OCI-LY3 (cell line): ENCODE measurements at regions not wholly inside any gene's neighbourhood (a gene's known extent, or its start where the extent isn't known, plus 50 kb on each side); places are given as distances from the start of the nearest gene placed in this dataset.
A peak's percentile ranks its signal among the peaks of the same experiment; 100 is the strongest.

ENCODE experiments used
- H2AFZ ChIP-seq: fragments of 200-600, 300-600 bp; shearing (Covaris generic); 2 replicates; pipeline ENCODE4 v1.6.0; 2014; ENCODE audit warnings: antibody characterized with exemption, low read depth, low read length
- H3K27ac ChIP-seq: fragments of 200-600, 300-600 bp; sonication (generic); 2 replicates; pipeline ENCODE4 v1.5.1; 2014; ENCODE audit warnings: mild to moderate bottlenecking, low read length, moderate library complexity, mixed read lengths
- H3K27me3 ChIP-seq: fragments of 200-600, 300-600 bp; sonication (generic); 2 replicates; pipeline ENCODE4 v1.6.1; 2014; ENCODE audit warnings: low read depth, low read length, mixed read lengths
- H3K36me3 ChIP-seq: fragments of 200-600, 300-600 bp; sonication (generic); replicated peaks from 2 replicates; pipeline ENCODE3; 2014; ENCODE audit warnings: low read depth, low read length, mixed read lengths
- H3K4me1 ChIP-seq: fragments of 300-600, 200-600 bp; sonication (generic); 2 replicates; pipeline ENCODE4 v1.6.1; 2014; ENCODE audit warnings: low read length, mixed read lengths
- H3K4me2 ChIP-seq: fragments of 200-600, 300-600 bp; sonication (generic); 2 replicates; pipeline ENCODE4 v1.6.1; 2014; ENCODE audit warnings: low read length, mixed read lengths
- H3K4me3 ChIP-seq: fragments of 300-600, 200-600 bp; sonication (generic); 2 replicates; pipeline ENCODE4 v1.5.1; 2014; ENCODE audit warnings: antibody characterized with exemption, mild to moderate bottlenecking, low read length, moderate library complexity
- H3K79me2 ChIP-seq: fragments of 300-600, 200-600 bp; shearing (Covaris generic); 2 replicates; pipeline ENCODE4 v1.6.1; 2014; ENCODE audit warnings: mild to moderate bottlenecking, low read length, mixed read lengths
- H3K9ac ChIP-seq: fragments of 300-600, 200-600 bp; shearing (Covaris generic); 2 replicates; pipeline ENCODE4 v1.6.0; 2014; ENCODE audit warnings: mild to moderate bottlenecking, low read length, moderate library complexity
- H3K9me3 ChIP-seq: fragments of 200-600, 300-600 bp; shearing (Covaris generic); 2 replicates; pipeline ENCODE4 v1.6.1; 2014; ENCODE audit warnings: low read length, mixed read lengths; ENCODE audit not compliant: insufficient read depth
- H4K20me1 ChIP-seq: fragments of 200-600, 300-600 bp; sonication (generic); 2 replicates; pipeline ENCODE4 v1.6.1; 2016; ENCODE audit warnings: low read length, mixed read lengths; ENCODE audit not compliant: insufficient read depth
- CTCF ChIP-seq: fragments of 200-600, 300-600 bp; sonication (generic); IDR thresholded peaks from 2 replicates; pipeline ENCODE4 v1.5.1; 2014; ENCODE audit warnings: antibody characterized with exemption, low read length, low read depth
- EZH2phosphoT487 ChIP-seq: fragments of 200-600 bp; shearing (Covaris generic); IDR thresholded peaks from 2 replicates; pipeline ENCODE4 v1.6.1; 2018; ENCODE audit warnings: antibody characterized with exemption, mixed run types, low read depth

DNA sequence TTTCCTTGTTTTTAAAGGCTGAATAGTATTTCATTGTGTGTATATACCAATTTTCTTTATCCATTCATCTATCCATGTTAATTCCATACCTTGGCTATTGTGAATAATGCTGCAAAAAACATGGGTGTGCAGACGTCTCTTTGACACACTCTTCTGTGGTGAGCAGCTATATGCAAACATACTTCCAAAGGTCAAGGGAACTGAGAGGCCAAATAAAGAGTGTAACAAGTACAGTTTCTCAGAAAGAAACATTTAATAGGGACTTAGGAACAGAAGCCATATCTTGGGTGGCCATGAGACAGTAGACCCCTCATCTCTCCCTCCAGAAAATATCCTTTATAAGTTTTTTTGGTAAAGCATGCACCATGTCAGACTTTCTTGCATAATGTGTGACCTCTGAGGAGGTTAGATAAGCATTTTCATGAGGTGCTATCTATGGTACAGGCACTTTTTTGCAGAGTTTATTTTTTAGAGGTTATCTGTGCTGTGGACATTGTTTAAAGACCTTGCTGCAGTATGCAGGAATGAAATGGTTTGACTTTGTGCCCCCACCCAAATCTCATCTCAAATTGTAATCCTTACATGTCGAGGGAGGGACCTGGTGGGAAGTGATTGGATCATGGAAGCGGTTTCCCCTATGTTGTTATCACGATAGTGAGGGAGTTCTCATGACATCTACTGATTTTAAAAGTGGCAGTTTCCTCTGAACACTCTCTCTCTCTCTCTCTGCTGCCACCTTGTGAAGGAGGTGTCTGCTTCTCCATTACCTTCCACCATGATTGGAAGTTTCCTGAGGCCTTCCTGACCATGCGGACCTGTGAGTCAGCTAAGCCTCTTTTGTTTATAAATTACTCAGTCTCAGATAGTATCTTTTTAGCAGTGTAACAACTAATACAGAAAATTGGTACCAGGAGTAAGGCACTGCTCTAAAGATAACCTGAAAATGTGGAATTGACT lies 1202.3 kb downstream of the GALC start:
- H2AFZ ChIP-seq, result no peak overlapping the region
- H3K36me3 ChIP-seq, result no peaks in the 10 kb centered on the region
- no peak overlapping the region for H3K4me3 ChIP-seq
- no peaks in the 10 kb centered on the region for H4K20me1 ChIP-seq
- H3K4me2 ChIP-seq, result no peak overlapping the region
- no peaks in the 10 kb centered on the region for H3K9me3 ChIP-seq
- no peak for TF ChIP-seq EZH2phosphoT487
- peak; percentile 37 for TF ChIP-seq CTCF
- no peaks in the 10 kb centered on the region for H3K4me1 ChIP-seq
- no peak overlapping the region for H3K27ac ChIP-seq
- H3K27me3 ChIP-seq, result no peaks in the 10 kb centered on the region
- no peaks in the 10 kb centered on the region for H3K79me2 ChIP-seq
- no peak overlapping the region for H3K9ac ChIP-seq

- no peaks in the 10 kb centered on the region for H3K9me3 ChIP-seq
These were observed 1204.8 kb downstream of the GALC start for GRCh38 chr14:86788224-86788623.

GRCh38 chr14:86787717-86788116 lies 1205.3 kb downstream of the GALC start:
- Histone ChIP-seq H3K4me3 (no peak overlapping the region), H4K20me1 (no peaks in the 10 kb centered on the region), H3K36me3 (no peaks in the 10 kb centered on the region), H3K27me3 (no peaks in the 10 kb centered on the region), H3K27ac (no peak overlapping the region), H3K9ac (no peak overlapping the region), H3K79me2 (no peaks in the 10 kb centered on the region), H3K9me3 (no peaks in the 10 kb centered on the region), H3K4me2 (no peak overlapping the region), H2AFZ (no peak overlapping the region), H3K4me1 (no peaks in the 10 kb centered on the region)
- TF ChIP-seq CTCF (no peak), EZH2phosphoT487 (no peak)

More at GRCh38 chr14:86788224-86788623, 1204.8 kb downstream of the GALC start:
- TF ChIP-seq EZH2phosphoT487, result no peak
- no peak for TF ChIP-seq CTCF
- Histone ChIP-seq H3K4me1 (no peaks in the 10 kb centered on the region), H3K27me3 (no peaks in the 10 kb centered on the region), H3K79me2 (no peaks in the 10 kb centered on the region), H3K4me2 (no peak overlapping the region), H3K27ac (no peak overlapping the region), H4K20me1 (no peaks in the 10 kb centered on the region), H3K9ac (no peak overlapping the region), H3K36me3 (no peaks in the 10 kb centered on the region), H3K4me3 (no peak overlapping the region), H2AFZ (no peak overlapping the region)

DNA sequence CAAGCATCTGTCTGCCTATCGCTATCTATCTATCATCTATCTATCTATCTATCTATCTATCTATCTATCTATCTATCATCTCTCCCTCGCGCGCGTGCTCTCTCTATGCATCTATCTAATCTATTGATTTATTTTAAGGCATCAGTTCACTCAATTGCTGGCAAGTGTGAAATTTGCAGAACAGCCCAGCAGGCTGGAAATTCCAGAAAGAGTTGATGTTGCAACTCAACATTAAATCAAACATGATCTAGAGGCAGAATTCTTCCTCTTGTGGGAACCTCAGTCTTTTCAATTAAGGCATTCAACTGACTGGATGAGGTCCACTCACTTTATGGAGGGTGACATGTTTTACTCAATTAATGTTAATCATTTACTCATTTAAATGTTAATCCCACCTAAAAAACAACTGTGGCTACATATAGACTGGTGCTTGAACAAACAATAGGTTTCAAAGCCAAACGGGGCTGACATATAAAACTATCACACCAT lies 1210.8 kb downstream of the GALC start:
- H3K79me2 ChIP-seq, result no peaks in the 10 kb centered on the region
- no peaks in the 10 kb centered on the region for H3K9me3 ChIP-seq
- no peaks in the 10 kb centered on the region for H3K27me3 ChIP-seq
- TF ChIP-seq EZH2phosphoT487 (no peak), CTCF (no peak)
- H3K36me3 ChIP-seq, result no peaks in the 10 kb centered on the region
- no peak overlapping the region for H3K4me3 ChIP-seq
- no peaks in the 10 kb centered on the region for H3K4me1 ChIP-seq
- H4K20me1 ChIP-seq, result no peaks in the 10 kb centered on the region
- H3K4me2 ChIP-seq, result no peak overlapping the region
- H3K9ac ChIP-seq, result no peak overlapping the region
- no peak overlapping the region for H3K27ac ChIP-seq
- no peak overlapping the region for H2AFZ ChIP-seq
